Endodermal cell (in vitro differentiated cells): ENCODE measurements at regions not wholly inside any gene's neighbourhood (a gene's known extent, or its start where the extent isn't known, plus 50 kb on each side); places are given as distances from the start of the nearest gene placed in this dataset.
A peak's percentile ranks its signal among the peaks of the same experiment; 100 is the strongest.

Source experiments
- DNase-seq: peaks from one replicate; pipeline ENCODE4 v3.0.0-alpha.2; 2017
- H3K27ac ChIP-seq: 2 replicates; pipeline ENCODE4 v1.5.1; 2013; ENCODE audit warnings: mild to moderate bottlenecking, low read depth, low read length, moderate library complexity
- H3K27me3 ChIP-seq: 2 replicates; pipeline ENCODE4 v1.6.1; 2013; ENCODE audit warnings: mild to moderate bottlenecking, low read length, moderate library complexity; ENCODE audit not compliant: insufficient read depth, control insufficient read depth, poor library complexity, severe bottlenecking
- H3K36me3 ChIP-seq: 2 replicates; pipeline ENCODE4 v1.7.0; 2013; ENCODE audit warnings: mild to moderate bottlenecking, low read length, moderate library complexity; ENCODE audit not compliant: control insufficient read depth, insufficient read depth
- H3K4me1 ChIP-seq: one replicate; pipeline ENCODE4 v1.7.0; 2013; ENCODE audit warnings: low read length; ENCODE audit not compliant: control insufficient read depth, insufficient read depth
- H3K4me3 ChIP-seq: 2 replicates; pipeline ENCODE4 v1.5.1; 2013; ENCODE audit warnings: mild to moderate bottlenecking, low read length, moderate library complexity
- H3K9ac ChIP-seq: 2 replicates; pipeline ENCODE4 v1.6.1; 2013; ENCODE audit warnings: mild to moderate bottlenecking, low read length, moderate library complexity; ENCODE audit not compliant: poor library complexity, severe bottlenecking; ENCODE audit errors: extremely low read depth
- H3K9me3 ChIP-seq: 2 replicates; pipeline ENCODE4 v1.6.1; 2013; ENCODE audit warnings: mild to moderate bottlenecking, low read length, moderate library complexity; ENCODE audit not compliant: control insufficient read depth
- H3K27ac Mint-ChIP-seq: 2 replicates; pipeline ENCODE4 v1.8.0; 2020; ENCODE audit warnings: mixed read lengths
- H3K27me3 Mint-ChIP-seq: 2 replicates; pipeline ENCODE4 v1.8.0; 2021; ENCODE audit warnings: mild to moderate bottlenecking, mixed read lengths; ENCODE audit not compliant: insufficient read depth
- H3K36me3 Mint-ChIP-seq: 2 replicates; pipeline ENCODE4 v1.8.0; 2020; ENCODE audit warnings: low read depth, mixed read lengths
- H3K4me1 Mint-ChIP-seq: 2 replicates; pipeline ENCODE4 v1.8.0; 2020; ENCODE audit warnings: mixed read lengths
- H3K4me3 Mint-ChIP-seq: 2 replicates; pipeline ENCODE4 v1.8.0; 2020; ENCODE audit warnings: mild to moderate bottlenecking, moderate library complexity, mixed read lengths
- H3K9me3 Mint-ChIP-seq: 2 replicates; pipeline ENCODE4 v1.8.0; 2020; ENCODE audit warnings: mild to moderate bottlenecking, mixed read lengths
- CTCF ChIP-seq: fragments of 200-600 bp; sonication (generic); conservative IDR thresholded peaks from 2 replicates; pipeline ENCODE4 v1.5.0; 2021; ENCODE audit warnings: antibody characterized with exemption, mild to moderate bottlenecking
- WGBS, 2 experiments: methylation state at CpG; one replicate each; pipeline versions ENCODE4 v1.1.5 to v1.1.7; 2013; ENCODE audit warnings: missing lambda C conversion rate in 2 of 2, mixed read lengths in 1 of 2; ENCODE audit not compliant: insufficient coverage in 1 of 2, insufficient read length in 1 of 2; 5-methylcytosine and 5-hydroxymethylcytosine counted together

- H3K4me1 ChIP-seq, result no peaks in the 10 kb centered on the region
- Mint-ChIP-seq H3K27ac (no peak overlapping the region), H3K4me3 (no peak overlapping the region), H3K4me1 (peaks cover 4% of the 10 kb centered on the region), H3K9me3 (no peaks in the 10 kb centered on the region), H3K27me3 (peaks cover 22% of the 10 kb centered on the region), H3K36me3 (no peaks in the 10 kb centered on the region)
- H3K4me3 ChIP-seq, result no peak overlapping the region
- no peaks in the 10 kb centered on the region for H3K9me3 ChIP-seq
- H3K36me3 ChIP-seq, result no peaks in the 10 kb centered on the region
- DNase-seq, result peak; percentile 79
- H3K27ac ChIP-seq, result no peak overlapping the region
- H3K27me3 ChIP-seq, result no peaks in the 10 kb centered on the region
- H3K9ac ChIP-seq, result no peak overlapping the region
- TF ChIP-seq CTCF, result no peak
- WGBS, 2 experiments, result 67 to 68% methylated on average over 9 to 14 of the region's 14 CpGs
Measured at GRCh38 chr19:29326849-29327840, 114.2 kb upstream of the UQCRFS1 start.

GRCh38 chr19:29328586-29328985, 115.6 kb upstream of the UQCRFS1 start:
- no peaks in the 10 kb centered on the region for H3K36me3 ChIP-seq
- H3K4me1 ChIP-seq, result no peaks in the 10 kb centered on the region
- H3K36me3 Mint-ChIP-seq, result no peaks in the 10 kb centered on the region
- DNase-seq, result no peak
- peaks cover 24% of the 10 kb centered on the region for H3K27me3 Mint-ChIP-seq
- 60 to 61% methylated on average over 1 to 2 of the region's 2 CpGs for WGBS, 2 experiments
- no peak overlapping the region for H3K27ac Mint-ChIP-seq
- no peak overlapping the region for H3K27ac ChIP-seq
- no peak overlapping the region for H3K4me3 Mint-ChIP-seq
- peaks cover 4% of the 10 kb centered on the region for H3K4me1 Mint-ChIP-seq
- no peak for TF ChIP-seq CTCF
- no peaks in the 10 kb centered on the region for H3K9me3 Mint-ChIP-seq
- no peaks in the 10 kb centered on the region for H3K9me3 ChIP-seq
- no peak overlapping the region for H3K9ac ChIP-seq
- H3K4me3 ChIP-seq, result no peak overlapping the region
- no peaks in the 10 kb centered on the region for H3K27me3 ChIP-seq

- 66 to 67% methylated on average over 5 of the region's 5 CpGs for WGBS, 2 experiments
- Histone ChIP-seq H3K27ac (no peak overlapping the region), H3K9ac (no peak overlapping the region), H3K27me3 (no peaks in the 10 kb centered on the region), H3K36me3 (no peaks in the 10 kb centered on the region), H3K4me3 (no peak overlapping the region), H3K9me3 (no peaks in the 10 kb centered on the region), H3K4me1 (no peaks in the 10 kb centered on the region)
- Mint-ChIP-seq H3K27ac (no peak overlapping the region), H3K9me3 (no peaks in the 10 kb centered on the region), H3K27me3 (peaks cover 24% of the 10 kb centered on the region), H3K36me3 (no peaks in the 10 kb centered on the region), H3K4me1 (peaks cover 4% of the 10 kb centered on the region), H3K4me3 (no peak overlapping the region)
- DNase-seq, result peak; percentile 93
- no peak for TF ChIP-seq CTCF
Measured at GRCh38 chr19:29329460-29330134, 116.6 kb upstream of the UQCRFS1 start.
